ENCODE measurements at regions not wholly inside any gene's neighbourhood (a gene's known extent, or its start where the extent isn't known, plus 50 kb on each side); places are given as distances from the start of the nearest gene placed in this dataset.

- DNase-seq (ENCODE audit: low spot score), result no peak
- H3K36me3 Mint-ChIP-seq (ENCODE audit: low read depth), result no peaks in the 10 kb centered on the region
- H3K4me3 Mint-ChIP-seq (ENCODE audit: low read depth), result no peak overlapping the region
- intact Hi-C loops (cut with micrococcal nuclease), result no loop called here
- H3K27ac Mint-ChIP-seq, result no peak overlapping the region
- no peaks in the 10 kb centered on the region for H3K9me3 Mint-ChIP-seq
- no peaks in the 10 kb centered on the region for H3K4me1 Mint-ChIP-seq (ENCODE audit: low read depth)
- peaks cover 34% of the 10 kb centered on the region for H3K27me3 Mint-ChIP-seq (ENCODE audit: low read depth)
Observed at GRCh38 chr15:70159001-70159712, 61.4 kb upstream of the TLE3 start.

DNA sequence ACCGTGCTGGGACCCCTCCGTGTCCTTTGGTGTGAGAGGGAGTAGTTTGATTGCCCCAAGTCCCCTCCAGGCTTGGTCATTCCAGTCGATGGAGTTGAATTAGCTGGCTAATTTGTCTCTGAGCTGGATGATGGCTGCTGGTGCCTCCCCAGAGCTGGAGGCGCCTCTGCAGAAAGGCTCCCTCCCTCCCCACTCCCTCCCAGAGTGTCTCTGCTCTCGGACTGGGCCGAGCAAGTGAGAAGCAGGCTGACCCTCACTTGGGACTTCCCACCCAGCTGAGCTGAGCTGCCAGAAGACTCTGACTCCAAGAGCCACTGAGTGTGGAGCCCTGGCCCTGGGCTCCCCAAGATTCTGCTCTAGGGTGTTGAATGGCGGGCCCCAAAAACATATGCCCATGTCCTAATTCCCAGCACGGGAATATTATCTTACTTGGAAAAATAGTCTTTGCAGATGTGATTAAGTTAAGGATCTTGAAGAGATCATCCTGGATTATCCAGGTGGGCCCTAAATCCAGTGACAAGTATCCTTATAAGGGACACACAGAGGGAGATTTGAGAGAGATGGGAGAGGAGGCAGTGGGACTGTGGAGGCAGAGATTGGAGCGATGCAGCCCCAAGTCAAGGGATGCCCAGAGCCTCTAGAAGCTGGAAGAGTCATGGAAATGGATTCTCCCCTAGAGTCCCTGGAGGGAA is 60.7 kb upstream of the TLE3 start:
- no peaks in the 10 kb centered on the region for H3K9me3 Mint-ChIP-seq
- H3K4me3 Mint-ChIP-seq (ENCODE audit: low read depth), result no peak overlapping the region
- no peaks in the 10 kb centered on the region for H3K36me3 Mint-ChIP-seq (ENCODE audit: low read depth)
- H3K27me3 Mint-ChIP-seq (ENCODE audit: low read depth), result peaks cover 34% of the 10 kb centered on the region
- intact Hi-C loops (cut with micrococcal nuclease), result no loop called here
- no peak for DNase-seq (ENCODE audit: low spot score)
- no peaks in the 10 kb centered on the region for H3K4me1 Mint-ChIP-seq (ENCODE audit: low read depth)
- no peak overlapping the region for H3K27ac Mint-ChIP-seq

DNA sequence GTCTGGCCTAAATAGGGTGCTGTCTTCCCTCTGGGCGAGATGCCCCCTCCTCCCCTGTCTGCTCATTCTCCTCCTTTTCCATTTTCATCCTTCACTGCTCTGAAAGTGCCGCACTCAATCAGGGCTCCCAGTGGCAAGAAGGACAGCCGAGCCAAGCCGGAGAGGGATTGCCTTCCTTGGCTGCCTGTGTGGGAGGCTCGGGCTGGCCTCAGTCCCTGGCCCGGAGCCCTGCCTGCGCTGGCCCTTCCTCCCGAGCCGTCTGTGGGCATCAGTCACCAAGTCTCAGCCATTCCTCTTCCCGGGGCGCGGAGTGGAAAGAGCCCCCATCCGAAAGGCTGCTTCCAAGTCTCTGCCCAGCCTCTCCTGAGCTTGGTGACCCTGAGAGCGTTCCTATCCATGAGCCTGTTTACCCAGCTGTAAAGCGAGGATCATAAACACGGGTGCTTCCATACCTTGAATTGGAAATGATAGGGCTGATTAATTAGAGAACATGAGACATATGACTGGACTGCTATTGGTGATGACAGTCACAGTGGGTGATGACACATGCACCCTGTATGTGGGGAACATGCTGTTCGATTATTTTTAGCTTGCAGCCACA is 59.1 kb upstream of the TLE3 start:
- Mint-ChIP-seq H3K9me3 (no peaks in the 10 kb centered on the region), H3K4me3 (ENCODE audit: low read depth) (no peak overlapping the region), H3K27ac (no peak overlapping the region), H3K4me1 (ENCODE audit: low read depth) (no peaks in the 10 kb centered on the region), H3K36me3 (ENCODE audit: low read depth) (no peaks in the 10 kb centered on the region), H3K27me3 (ENCODE audit: low read depth) (peaks cover 35% of the 10 kb centered on the region)
- no peak for DNase-seq (ENCODE audit: low spot score)
- intact Hi-C loops (cut with micrococcal nuclease), result no loop called here

GRCh38 chr15:70154718-70155347 is 57.1 kb upstream of the TLE3 start:
- intact Hi-C loops (cut with micrococcal nuclease), result no loop called here

GRCh38 chr15:70153921-70154717 is 56.4 kb upstream of the TLE3 start:
- H3K4me3 Mint-ChIP-seq (ENCODE audit: low read depth), result no peak overlapping the region
- peaks cover 41% of the 10 kb centered on the region for H3K27me3 Mint-ChIP-seq (ENCODE audit: low read depth)
- intact Hi-C loops (cut with micrococcal nuclease), result no loop called here
- H3K27ac Mint-ChIP-seq, result no peak overlapping the region
- no peaks in the 10 kb centered on the region for H3K4me1 Mint-ChIP-seq (ENCODE audit: low read depth)
- no peaks in the 10 kb centered on the region for H3K9me3 Mint-ChIP-seq
- no peaks in the 10 kb centered on the region for H3K36me3 Mint-ChIP-seq (ENCODE audit: low read depth)
- no peak for DNase-seq (ENCODE audit: low spot score)

More at GRCh38 chr15:70154718-70155347, 57.1 kb upstream of the TLE3 start:
- no peaks in the 10 kb centered on the region for H3K36me3 Mint-ChIP-seq (ENCODE audit: low read depth)
- H3K4me3 Mint-ChIP-seq (ENCODE audit: low read depth), result no peak overlapping the region
- H3K27me3 Mint-ChIP-seq (ENCODE audit: low read depth), result peaks cover 39% of the 10 kb centered on the region
- no peak for DNase-seq (ENCODE audit: low spot score)
- no peaks in the 10 kb centered on the region for H3K9me3 Mint-ChIP-seq
- no peaks in the 10 kb centered on the region for H3K4me1 Mint-ChIP-seq (ENCODE audit: low read depth)
- no peak overlapping the region for H3K27ac Mint-ChIP-seq

GRCh38 chr15:70152070-70152480 is 54.4 kb upstream of the TLE3 start:
- no peak for DNase-seq (ENCODE audit: low spot score)
- Mint-ChIP-seq H3K27me3 (ENCODE audit: low read depth) (peaks cover 46% of the 10 kb centered on the region), H3K9me3 (no peaks in the 10 kb centered on the region), H3K4me1 (ENCODE audit: low read depth) (no peaks in the 10 kb centered on the region), H3K27ac (no peak overlapping the region), H3K4me3 (ENCODE audit: low read depth) (no peak overlapping the region), H3K36me3 (ENCODE audit: low read depth) (no peaks in the 10 kb centered on the region)
- intact Hi-C loops (cut with micrococcal nuclease), result no loop called here

DNA sequence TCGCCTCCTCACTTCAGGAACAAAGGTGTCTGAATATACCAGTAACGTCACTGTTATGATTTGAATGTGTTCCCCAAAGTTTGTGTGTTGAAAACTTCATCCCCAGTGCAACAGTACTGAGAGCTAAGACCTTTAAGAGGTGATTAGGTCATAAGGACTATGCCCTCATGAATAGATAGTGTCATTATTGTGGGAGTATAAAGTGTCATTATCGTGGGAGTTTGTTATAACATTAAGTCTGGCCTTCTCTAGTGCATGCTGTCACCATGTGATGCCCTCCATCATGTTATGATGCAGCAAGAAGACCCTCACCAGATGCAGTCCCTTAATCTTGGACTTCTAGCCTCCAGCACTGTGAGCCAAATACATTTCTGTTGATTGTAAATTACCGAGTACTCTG is 53.7 kb upstream of the TLE3 start:
- intact Hi-C loops (cut with micrococcal nuclease), result no loop called here
- Mint-ChIP-seq H3K27me3 (ENCODE audit: low read depth) (peaks cover 52% of the 10 kb centered on the region), H3K4me1 (ENCODE audit: low read depth) (no peaks in the 10 kb centered on the region)

DNA sequence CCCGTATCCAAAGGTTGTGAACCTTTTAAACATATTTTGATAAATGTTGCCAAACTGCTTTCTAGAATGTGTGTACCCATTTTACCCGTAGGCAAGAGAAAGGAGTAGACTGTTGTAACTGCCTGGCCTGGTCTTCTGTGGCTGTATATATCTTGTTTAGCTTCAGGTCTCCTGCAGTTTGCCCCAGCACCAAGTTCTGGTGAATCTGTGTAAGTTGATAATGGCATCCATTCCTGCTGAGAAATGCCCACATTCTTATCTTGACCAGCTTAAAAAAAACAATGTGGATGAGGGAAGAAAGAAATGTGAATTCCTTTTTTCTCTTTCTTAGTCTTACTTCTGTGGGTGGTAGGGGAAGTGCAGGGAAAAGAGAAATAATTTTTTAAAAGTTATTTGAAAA is 53.3 kb upstream of the TLE3 start:
- no peak overlapping the region for H3K27ac Mint-ChIP-seq
- no peaks in the 10 kb centered on the region for H3K9me3 Mint-ChIP-seq
- H3K36me3 Mint-ChIP-seq (ENCODE audit: low read depth), result no peaks in the 10 kb centered on the region
- peaks cover 54% of the 10 kb centered on the region for H3K27me3 Mint-ChIP-seq (ENCODE audit: low read depth)
- no peaks in the 10 kb centered on the region for H3K4me1 Mint-ChIP-seq (ENCODE audit: low read depth)
- no peak for DNase-seq (ENCODE audit: low spot score)
- intact Hi-C loops (cut with micrococcal nuclease), result no loop called here
- no peak overlapping the region for H3K4me3 Mint-ChIP-seq (ENCODE audit: low read depth)

More for the DNA sequence above, 53.7 kb upstream of the TLE3 start:
- no peaks in the 10 kb centered on the region for H3K36me3 Mint-ChIP-seq (ENCODE audit: low read depth)
- H3K9me3 Mint-ChIP-seq, result no peaks in the 10 kb centered on the region
- H3K27ac Mint-ChIP-seq, result no peak overlapping the region
- no peak for DNase-seq (ENCODE audit: low spot score)
- no peak overlapping the region for H3K4me3 Mint-ChIP-seq (ENCODE audit: low read depth)

DNA sequence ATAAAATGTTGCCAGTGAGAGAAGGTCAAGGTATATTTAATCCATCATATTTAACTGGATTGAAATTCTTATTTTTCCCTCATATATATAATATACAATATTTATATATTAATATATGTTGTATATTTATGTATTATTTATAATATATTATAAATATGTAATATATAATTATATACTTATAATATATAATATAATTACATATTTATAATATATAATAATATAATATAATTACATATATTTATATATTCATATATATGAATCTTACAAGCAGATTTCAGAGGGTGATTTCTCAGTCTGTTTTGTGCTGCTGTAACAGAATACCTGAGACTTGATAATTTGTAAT is 52.7 kb upstream of the TLE3 start:
- intact Hi-C loops (cut with micrococcal nuclease), result no loop called here
- H3K4me3 Mint-ChIP-seq (ENCODE audit: low read depth), result no peak overlapping the region
- H3K4me1 Mint-ChIP-seq (ENCODE audit: low read depth), result no peaks in the 10 kb centered on the region

DNA sequence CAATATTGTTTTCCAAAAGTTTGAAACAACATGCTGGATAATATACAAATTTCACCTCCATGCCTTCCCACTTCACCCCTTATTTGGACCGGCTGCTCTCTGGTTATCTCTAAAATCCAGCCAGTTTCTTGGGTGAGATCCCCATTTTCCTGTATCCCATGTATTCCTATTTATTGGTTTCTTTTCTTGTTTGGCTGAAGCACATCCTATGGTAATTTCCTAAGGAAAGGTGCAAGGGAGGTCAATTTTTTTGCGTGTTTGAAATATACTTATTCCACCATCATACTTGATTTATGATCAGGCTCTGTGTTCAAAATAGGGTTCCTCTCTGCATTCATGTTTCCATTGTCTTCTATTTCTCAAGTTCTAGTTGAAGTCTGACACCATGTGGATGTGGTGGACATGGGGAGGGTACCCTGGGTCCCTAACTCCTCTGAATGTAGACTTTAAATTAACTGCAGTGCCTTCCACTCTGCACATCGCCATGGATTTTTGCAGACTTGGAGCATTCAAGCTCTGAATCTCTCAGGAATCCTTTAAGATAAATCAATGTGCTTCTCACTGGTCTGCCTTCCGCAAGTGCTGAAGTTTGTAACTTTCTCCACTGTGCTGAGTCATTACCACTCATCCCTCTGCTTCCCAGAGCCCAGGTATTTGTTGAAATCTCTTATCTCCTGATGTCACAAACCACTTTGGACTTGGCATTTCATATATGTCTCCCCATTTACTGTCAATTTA is 52.1 kb upstream of the TLE3 start:
- no peaks in the 10 kb centered on the region for H3K9me3 Mint-ChIP-seq
- DNase-seq (ENCODE audit: low spot score), result no peak
- intact Hi-C loops (cut with micrococcal nuclease), result no loop called here
- H3K36me3 Mint-ChIP-seq (ENCODE audit: low read depth), result no peaks in the 10 kb centered on the region
- H3K27me3 Mint-ChIP-seq (ENCODE audit: low read depth), result peaks cover 59% of the 10 kb centered on the region
- no peak overlapping the region for H3K27ac Mint-ChIP-seq
- no peaks in the 10 kb centered on the region for H3K4me1 Mint-ChIP-seq (ENCODE audit: low read depth)
- no peak overlapping the region for H3K4me3 Mint-ChIP-seq (ENCODE audit: low read depth)

More for the DNA sequence above, 52.7 kb upstream of the TLE3 start:
- H3K27me3 Mint-ChIP-seq (ENCODE audit: low read depth), result peaks cover 57% of the 10 kb centered on the region
- H3K9me3 Mint-ChIP-seq, result no peaks in the 10 kb centered on the region
- no peak for DNase-seq (ENCODE audit: low spot score)
- no peaks in the 10 kb centered on the region for H3K36me3 Mint-ChIP-seq (ENCODE audit: low read depth)
- H3K27ac Mint-ChIP-seq, result no peak overlapping the region

DNA sequence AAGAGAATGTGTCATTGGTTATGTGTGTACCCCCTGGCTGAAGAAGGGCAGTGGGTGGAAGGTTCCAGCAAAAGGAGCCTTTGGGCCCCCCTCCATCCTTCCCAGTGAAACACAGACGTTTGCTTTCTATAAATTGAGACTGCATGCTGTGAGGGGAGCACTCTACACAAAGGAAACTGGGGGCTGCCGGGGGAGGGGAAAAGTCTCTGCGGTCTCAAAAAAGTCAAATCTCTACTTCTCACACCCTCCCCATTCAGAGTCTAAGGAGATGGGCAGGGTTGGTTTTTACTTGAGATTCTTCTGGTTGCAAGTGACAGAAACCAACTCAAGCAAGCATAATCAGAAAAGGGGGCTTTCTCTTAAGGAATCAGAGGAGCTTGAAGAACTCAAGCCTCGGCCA is 50.1 kb upstream of the TLE3 start:
- H3K4me3 Mint-ChIP-seq (ENCODE audit: low read depth), result no peak overlapping the region
- no peaks in the 10 kb centered on the region for H3K9me3 Mint-ChIP-seq
- no peak for DNase-seq (ENCODE audit: low spot score)
- H3K27me3 Mint-ChIP-seq (ENCODE audit: low read depth), result peaks cover 71% of the 10 kb centered on the region
- intact Hi-C loops (cut with micrococcal nuclease), result no loop called here
- H3K36me3 Mint-ChIP-seq (ENCODE audit: low read depth), result no peaks in the 10 kb centered on the region
- no peak overlapping the region for H3K27ac Mint-ChIP-seq
- peaks cover 3% of the 10 kb centered on the region for H3K4me1 Mint-ChIP-seq (ENCODE audit: low read depth)

Measured in activated T-helper 2 cell treated with anti-CD3 and anti-CD28 coated beads, Interferon-gamma antibody, Interleukin-2, Interleukin-4, amounts not matched to agents 10 μg/mL and 5 μg/mL and 100 μg/mL, durations not matched to agents 14 hours and 24 hours and 36 hours (primary cell).